ENCODE measurements at regions not wholly inside any gene's neighbourhood (a gene's known extent, or its start where the extent isn't known, plus 50 kb on each side); places are given as distances from the start of the nearest gene placed in this dataset.
"Not testable (repeated sequence)": the region's sequence is repeated elsewhere in the genome, so short reads cannot be mapped to it uniquely, and the experiment has no call there.

GRCh38 chr13:71184583-71184982, 682.4 kb downstream of the DACH1 start:
- TF ChIP-seq YY1 (IDR thresholded peaks at IDR 0.05; ENCODE audit: insufficient read depth, insufficient read length); SUZ12 (IDR thresholded peaks at IDR 0.05; ENCODE audit: extremely low read depth, insufficient read depth, insufficient read length): not testable (repeated sequence)
